ENCODE measurements at regions not wholly inside any gene's neighbourhood (a gene's known extent, or its start where the extent isn't known, plus 50 kb on each side); places are given as distances from the start of the nearest gene placed in this dataset.

- WGBS, 2 donors = 78 to 92% methylated on average over 3 of the region's 3 CpGs
- intact Hi-C loops (cut with DNase I) = no loop called here
- peaks cover 0 to 79% (median 0%) of the 10 kb centered on the region in 4 donors for H3K27me3 ChIP-seq
Observed at GRCh38 chr3:44055951-44056350, 185.7 kb upstream of the TOPAZ1 start.

GRCh38 chr3:44056446-44057240, 185.0 kb upstream of the TOPAZ1 start:
- Histone ChIP-seq H3K9me3 (no peaks in the 10 kb centered on the region), H3K27me3 (peaks cover 0 to 76% (median 0%) of the 10 kb centered on the region in 4 donors), H3K27ac (no peak overlapping the region), H3K4me1 (peaks cover 0 to 11% (median 0%) of the 10 kb centered on the region in 3 donors), H3K4me3 (no peak overlapping the region), H3K36me3 (no peaks in the 10 kb centered on the region)
- DNase-seq = no peak
- TF ChIP-seq CTCF (IDR thresholded peaks at IDR 0.05) (no peak), POLR2A (IDR thresholded peaks at IDR 0.05) (no peak)
- WGBS, 2 donors = 80 to 86% methylated on average over 8 to 10 of the region's 10 CpGs
- intact Hi-C loops (cut with DNase I) = no loop called here

More at GRCh38 chr3:44055951-44056350, 185.7 kb upstream of the TOPAZ1 start:
- H3K27ac ChIP-seq = no peak overlapping the region
- TF ChIP-seq CTCF (IDR thresholded peaks at IDR 0.05) (no peak), POLR2A (IDR thresholded peaks at IDR 0.05) (no peak)
- H3K36me3 ChIP-seq = no peaks in the 10 kb centered on the region
- H3K4me3 ChIP-seq = no peak overlapping the region
- H3K9me3 ChIP-seq = no peaks in the 10 kb centered on the region
- H3K4me1 ChIP-seq = peaks cover 0 to 11% (median 0%) of the 10 kb centered on the region in 3 donors
- no peak for DNase-seq

GRCh38 chr3:44058022-44058867, 183.4 kb upstream of the TOPAZ1 start:
- intact Hi-C loops (cut with DNase I) = no loop called here
- Histone ChIP-seq H3K4me1 (peaks cover 0 to 11% (median 0%) of the 10 kb centered on the region in 3 donors), H3K36me3 (no peaks in the 10 kb centered on the region), H3K4me3 (no peak overlapping the region), H3K27ac (no peak overlapping the region), H3K9me3 (no peaks in the 10 kb centered on the region), H3K27me3 (peaks cover 0 to 77% (median 0%) of the 10 kb centered on the region in 4 donors)
- DNase-seq = no peak
- no peak for TF ChIP-seq CTCF (IDR thresholded peaks at IDR 0.05)
- no peak for TF ChIP-seq POLR2A (IDR thresholded peaks at IDR 0.05)
- 0 to 5% methylated on average over 8 to 9 of the region's 15 CpGs for WGBS, 2 donors

- 83 to 100% methylated on average over 1 to 3 of the region's 5 CpGs for WGBS, 2 donors
- H3K27ac ChIP-seq = no peak overlapping the region
- H3K4me3 ChIP-seq = no peak overlapping the region
- H3K27me3 ChIP-seq = peaks cover 0 to 75% (median 0%) of the 10 kb centered on the region in 4 donors
- H3K9me3 ChIP-seq = no peaks in the 10 kb centered on the region
- no peaks in the 10 kb centered on the region for H3K36me3 ChIP-seq
- intact Hi-C loops (cut with DNase I) = no loop called here
- peaks cover 0 to 11% (median 0%) of the 10 kb centered on the region in 3 donors for H3K4me1 ChIP-seq
- DNase-seq = no peak
- no peak for TF ChIP-seq CTCF (IDR thresholded peaks at IDR 0.05)
- no peak for TF ChIP-seq POLR2A (IDR thresholded peaks at IDR 0.05)
Observed at GRCh38 chr3:44058868-44059203, 182.8 kb upstream of the TOPAZ1 start.

- H3K27me3 ChIP-seq = peaks cover 0 to 70% (median 0%) of the 10 kb centered on the region in 4 donors
- H3K9me3 ChIP-seq = no peaks in the 10 kb centered on the region
- peaks cover 0 to 11% (median 0%) of the 10 kb centered on the region in 3 donors for H3K4me1 ChIP-seq
- intact Hi-C loops (cut with DNase I) = no loop called here
- H3K4me3 ChIP-seq = no peak overlapping the region
- no peak for DNase-seq
- no peak overlapping the region for H3K27ac ChIP-seq
- 67 to 71% methylated on average over 5 of the region's 5 CpGs for WGBS, 2 donors
- H3K36me3 ChIP-seq = no peaks in the 10 kb centered on the region
- no peak for TF ChIP-seq POLR2A (IDR thresholded peaks at IDR 0.05)
- no peak for TF ChIP-seq CTCF (IDR thresholded peaks at IDR 0.05)
Observed at GRCh38 chr3:44060164-44060563, 181.5 kb upstream of the TOPAZ1 start.
